Astrocyte (in vitro differentiated cells and primary cell): ENCODE measurements at regions not wholly inside any gene's neighbourhood (a gene's known extent, or its start where the extent isn't known, plus 50 kb on each side); places are given as distances from the start of the nearest gene placed in this dataset.

Source experiments
- DNase-seq: peaks from one replicate; pipeline ENCODE4 v3.0.0-alpha.2; 2010; ENCODE audit warnings: low read depth
- FAIRE-seq: peaks from 2 replicates; lab custom pipeline; 2011; peaks lifted over from hg19 to GRCh38; lab: Jason Lieb, UNC
- H2AFZ ChIP-seq: 2 replicates; pipeline ENCODE4 v1.6.0; 2012; ENCODE audit warnings: low read depth, low read length, inconsistent platforms
- H3K27ac ChIP-seq: 2 replicates; pipeline ENCODE4 v1.5.1; 2011; ENCODE audit warnings: low read depth, low read length, inconsistent platforms
- H3K27me3 ChIP-seq: 2 replicates; pipeline ENCODE4 v1.6.0; 2011; ENCODE audit warnings: low read length, inconsistent platforms; ENCODE audit not compliant: insufficient read depth
- H3K36me3 ChIP-seq: 2 replicates; pipeline ENCODE4 v1.5.1; 2011; ENCODE audit warnings: low read length, inconsistent platforms; ENCODE audit not compliant: insufficient read depth
- H3K4me1 ChIP-seq: 2 replicates; pipeline ENCODE4 v1.5.1; 2011; ENCODE audit warnings: low read length, inconsistent platforms; ENCODE audit not compliant: insufficient read depth
- H3K4me2 ChIP-seq: 2 replicates; pipeline ENCODE4 v1.6.0; 2012; ENCODE audit warnings: low read length, inconsistent platforms
- H3K4me3 ChIP-seq: 2 replicates; pipeline ENCODE4 v1.5.1; 2011; ENCODE audit warnings: low read depth, mild to moderate bottlenecking, low read length, inconsistent platforms; ENCODE audit not compliant: insufficient read depth
- H3K79me2 ChIP-seq: 2 replicates; pipeline ENCODE4 v1.6.0; 2012; ENCODE audit warnings: mild to moderate bottlenecking, low read length, inconsistent platforms; ENCODE audit not compliant: insufficient read depth
- H3K9ac ChIP-seq: 2 replicates; pipeline ENCODE4 v1.6.0; 2012; ENCODE audit warnings: mild to moderate bottlenecking, low read length, inconsistent platforms
- H3K9me3 ChIP-seq: 2 replicates; pipeline ENCODE4 v1.5.1; 2012; ENCODE audit warnings: low read depth, mild to moderate bottlenecking, low read length, inconsistent platforms; ENCODE audit not compliant: insufficient read depth
- H4K20me1 ChIP-seq: 2 replicates; pipeline ENCODE4 v1.6.0; 2012; ENCODE audit warnings: low read length, inconsistent platforms; ENCODE audit not compliant: insufficient read depth
- H3K27ac Mint-ChIP-seq: one replicate; pipeline ENCODE4 v1.8.0; 2021; ENCODE audit warnings: mild to moderate bottlenecking, mixed read lengths; ENCODE audit not compliant: unreplicated experiment
- H3K27me3 Mint-ChIP-seq: one replicate; pipeline ENCODE4 v1.8.0; 2021; ENCODE audit warnings: low read depth, mixed read lengths; ENCODE audit not compliant: unreplicated experiment
- H3K36me3 Mint-ChIP-seq: one replicate; pipeline ENCODE4 v1.8.0; 2021; ENCODE audit warnings: low read depth, mixed read lengths; ENCODE audit not compliant: unreplicated experiment
- H3K4me1 Mint-ChIP-seq: one replicate; pipeline ENCODE4 v1.8.0; 2021; ENCODE audit warnings: low read depth, mixed read lengths; ENCODE audit not compliant: unreplicated experiment
- H3K4me3 Mint-ChIP-seq: one replicate; pipeline ENCODE4 v1.8.0; 2021; ENCODE audit warnings: mild to moderate bottlenecking, moderate library complexity, mixed read lengths; ENCODE audit not compliant: unreplicated experiment
- H3K9me3 Mint-ChIP-seq: one replicate; pipeline ENCODE4 v1.8.0; 2021; ENCODE audit warnings: mild to moderate bottlenecking, mixed read lengths; ENCODE audit not compliant: unreplicated experiment
- EZH2 ChIP-seq: IDR thresholded peaks from 2 replicates; pipeline ENCODE4 v1.6.1; 2012; ENCODE audit warnings: mild to moderate bottlenecking, low read length, inconsistent platforms; ENCODE audit not compliant: insufficient read depth
- TF ChIP-seq, protein P1 (sequence below): IDR thresholded peaks from 2 replicates; pipeline ENCODE4 v1.5.1; 2011; ENCODE audit warnings: low read depth, mild to moderate bottlenecking, inconsistent platforms, low read length, moderate library complexity; ENCODE audit not compliant: insufficient read depth

GRCh38 chr21:17059936-17060335 is 452.9 kb upstream of the CXADR start:
- no peak overlapping the region for H3K4me3 ChIP-seq
- no peaks in the 10 kb centered on the region for H3K36me3 Mint-ChIP-seq
- H3K27me3 ChIP-seq, result no peaks in the 10 kb centered on the region
- no peak overlapping the region for H3K27ac Mint-ChIP-seq
- no peaks in the 10 kb centered on the region for H3K9me3 Mint-ChIP-seq
- H3K4me3 Mint-ChIP-seq, result no peak overlapping the region
- no peaks in the 10 kb centered on the region for H3K27me3 Mint-ChIP-seq
- DNase-seq (no peak), FAIRE-seq (no peak)
- no peak overlapping the region for H3K27ac ChIP-seq
- no peaks in the 10 kb centered on the region for H4K20me1 ChIP-seq
- no peaks in the 10 kb centered on the region for H3K36me3 ChIP-seq
- H3K9me3 ChIP-seq, result no peaks in the 10 kb centered on the region
- no peak overlapping the region for H3K4me2 ChIP-seq
- no peak overlapping the region for H2AFZ ChIP-seq
- no peaks in the 10 kb centered on the region for H3K79me2 ChIP-seq
- TF ChIP-seq EZH2, result no peak
- TF ChIP-seq, protein P1, sequence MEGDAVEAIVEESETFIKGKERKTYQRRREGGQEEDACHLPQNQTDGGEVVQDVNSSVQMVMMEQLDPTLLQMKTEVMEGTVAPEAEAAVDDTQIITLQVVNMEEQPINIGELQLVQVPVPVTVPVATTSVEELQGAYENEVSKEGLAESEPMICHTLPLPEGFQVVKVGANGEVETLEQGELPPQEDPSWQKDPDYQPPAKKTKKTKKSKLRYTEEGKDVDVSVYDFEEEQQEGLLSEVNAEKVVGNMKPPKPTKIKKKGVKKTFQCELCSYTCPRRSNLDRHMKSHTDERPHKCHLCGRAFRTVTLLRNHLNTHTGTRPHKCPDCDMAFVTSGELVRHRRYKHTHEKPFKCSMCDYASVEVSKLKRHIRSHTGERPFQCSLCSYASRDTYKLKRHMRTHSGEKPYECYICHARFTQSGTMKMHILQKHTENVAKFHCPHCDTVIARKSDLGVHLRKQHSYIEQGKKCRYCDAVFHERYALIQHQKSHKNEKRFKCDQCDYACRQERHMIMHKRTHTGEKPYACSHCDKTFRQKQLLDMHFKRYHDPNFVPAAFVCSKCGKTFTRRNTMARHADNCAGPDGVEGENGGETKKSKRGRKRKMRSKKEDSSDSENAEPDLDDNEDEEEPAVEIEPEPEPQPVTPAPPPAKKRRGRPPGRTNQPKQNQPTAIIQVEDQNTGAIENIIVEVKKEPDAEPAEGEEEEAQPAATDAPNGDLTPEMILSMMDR, result no peak
- no peaks in the 10 kb centered on the region for H3K4me1 ChIP-seq
- H3K9ac ChIP-seq, result no peak overlapping the region
- no peaks in the 10 kb centered on the region for H3K4me1 Mint-ChIP-seq

DNA sequence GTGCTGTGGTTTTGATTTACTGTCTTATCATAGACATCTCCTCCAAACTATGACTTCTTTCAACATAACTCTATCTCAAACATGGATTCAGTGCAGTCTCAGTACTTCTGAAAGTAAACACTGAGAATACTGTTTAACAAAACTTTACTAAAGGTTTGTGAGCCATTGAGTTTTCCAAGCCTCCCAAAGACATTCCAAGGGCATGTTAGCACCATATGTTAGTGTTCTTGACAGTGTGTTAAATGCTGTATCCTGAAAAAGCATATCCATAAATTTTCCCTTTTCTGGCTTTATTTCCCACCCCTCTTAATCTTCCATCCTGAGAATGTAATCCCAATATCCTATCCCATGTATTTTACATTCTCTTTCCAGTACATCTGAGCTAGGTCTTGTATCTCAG is 446.8 kb upstream of the CXADR start:
- H3K4me1 ChIP-seq, result no peaks in the 10 kb centered on the region
- TF ChIP-seq, protein P1, result no peak
- H3K79me2 ChIP-seq, result no peaks in the 10 kb centered on the region
- H3K27ac ChIP-seq, result no peak overlapping the region
- H2AFZ ChIP-seq, result no peak overlapping the region
- H3K27ac Mint-ChIP-seq, result no peak overlapping the region
- no peaks in the 10 kb centered on the region for H4K20me1 ChIP-seq
- FAIRE-seq, result no peak
- H3K27me3 Mint-ChIP-seq, result no peaks in the 10 kb centered on the region
- H3K4me2 ChIP-seq, result no peak overlapping the region
- no peak overlapping the region for H3K4me3 ChIP-seq
- no peaks in the 10 kb centered on the region for H3K27me3 ChIP-seq
- H3K36me3 ChIP-seq, result no peaks in the 10 kb centered on the region
- no peak overlapping the region for H3K4me3 Mint-ChIP-seq
- no peak overlapping the region for H3K9ac ChIP-seq
- no peak for DNase-seq
- no peaks in the 10 kb centered on the region for H3K9me3 ChIP-seq
- H3K9me3 Mint-ChIP-seq, result no peaks in the 10 kb centered on the region
- no peaks in the 10 kb centered on the region for H3K4me1 Mint-ChIP-seq
- H3K36me3 Mint-ChIP-seq, result no peaks in the 10 kb centered on the region

GRCh38 chr21:17071093-17071492 is 441.8 kb upstream of the CXADR start:
- Histone ChIP-seq H3K4me2 (no peak overlapping the region), H3K27me3 (no peaks in the 10 kb centered on the region), H3K36me3 (no peaks in the 10 kb centered on the region), H3K79me2 (no peaks in the 10 kb centered on the region), H3K9me3 (no peaks in the 10 kb centered on the region), H3K27ac (no peak overlapping the region), H2AFZ (no peak overlapping the region), H3K4me3 (no peak overlapping the region), H3K4me1 (no peaks in the 10 kb centered on the region), H3K9ac (no peak overlapping the region), H4K20me1 (no peaks in the 10 kb centered on the region)
- TF ChIP-seq EZH2, result no peak
- TF ChIP-seq, protein P1, result no peak
- no peaks in the 10 kb centered on the region for H3K9me3 Mint-ChIP-seq
- H3K4me3 Mint-ChIP-seq, result no peak overlapping the region
- no peak overlapping the region for H3K27ac Mint-ChIP-seq
- no peaks in the 10 kb centered on the region for H3K27me3 Mint-ChIP-seq
- no peaks in the 10 kb centered on the region for H3K36me3 Mint-ChIP-seq
- no peaks in the 10 kb centered on the region for H3K4me1 Mint-ChIP-seq
- DNase-seq, result no peak
- FAIRE-seq, result no peak
